ENCODE measurements at regions not wholly inside any gene's neighbourhood (a gene's known extent, or its start where the extent isn't known, plus 50 kb on each side); places are given as distances from the start of the nearest gene placed in this dataset.

DNA sequence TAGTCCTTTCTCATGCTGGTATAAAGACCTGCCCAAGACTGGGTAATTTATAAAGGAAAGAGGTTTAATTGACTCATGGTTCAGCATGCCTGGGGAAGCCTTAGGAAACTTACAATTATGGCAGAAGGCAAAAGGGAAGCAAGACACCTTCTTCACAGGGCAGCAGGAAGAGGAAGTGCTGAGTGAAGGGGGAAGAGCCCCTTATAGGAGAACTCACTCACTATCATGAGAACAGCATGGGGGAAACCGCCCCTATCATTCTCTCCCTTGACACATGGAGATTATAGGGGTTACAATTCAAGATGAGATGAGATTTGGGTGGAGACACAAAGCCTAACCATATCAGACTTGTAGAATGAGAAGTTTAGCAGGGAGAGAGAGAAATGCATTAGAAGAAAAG lies 373.3 kb upstream of the DIAPH2 start:
- no peak for FAIRE-seq

GRCh38 chrX:96314985-96315384 lies 369.7 kb upstream of the DIAPH2 start:
- FAIRE-seq = no peak

DNA sequence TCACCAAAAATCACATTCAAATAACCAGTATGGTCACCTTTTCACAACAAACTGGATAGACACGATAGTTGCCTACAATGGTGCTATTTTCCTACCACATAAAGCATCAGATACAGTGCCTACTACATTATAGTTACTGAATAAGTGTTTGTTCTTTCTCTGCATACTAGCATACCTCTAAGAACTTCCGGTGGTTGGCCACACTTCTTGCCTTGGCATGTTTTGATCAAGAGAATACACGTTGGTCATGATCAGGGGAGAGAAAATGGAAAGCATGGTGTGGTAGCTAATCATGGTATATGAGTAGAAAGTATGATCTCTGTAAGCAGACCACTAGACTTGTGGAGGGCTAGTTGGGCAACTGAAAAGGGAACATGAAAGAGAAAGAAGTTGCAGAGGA lies 322.8 kb upstream of the DIAPH2 start:
- no peak for FAIRE-seq

- FAIRE-seq = peak; percentile 15
These were observed 312.2 kb upstream of the DIAPH2 start for GRCh38 chrX:96372313-96373046.

GRCh38 chrX:96373047-96373355 lies 311.6 kb upstream of the DIAPH2 start:
- FAIRE-seq = no peak

- FAIRE-seq = no peak
These were observed 308.4 kb upstream of the DIAPH2 start for GRCh38 chrX:96376266-96376665.

DNA sequence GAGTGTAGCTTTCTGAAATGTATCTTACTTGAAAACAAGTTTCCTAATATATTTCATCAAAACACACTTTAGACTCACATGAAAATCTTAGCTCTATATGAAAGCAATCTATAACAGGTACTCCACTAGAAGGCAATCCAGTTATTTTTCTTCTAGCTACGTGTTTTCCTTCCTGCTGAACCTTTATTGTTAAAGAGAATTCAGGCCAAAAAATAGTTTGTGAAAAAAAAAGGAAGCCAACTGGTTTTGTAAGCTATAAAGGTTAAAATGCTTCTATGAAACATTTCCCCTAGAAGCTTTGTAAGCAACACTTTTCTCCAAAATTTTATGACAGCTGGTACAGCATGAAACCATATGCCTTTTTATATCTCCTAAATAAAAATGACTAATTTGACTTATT lies 304.7 kb upstream of the DIAPH2 start:
- FAIRE-seq = peak; percentile 94

GRCh38 chrX:96382018-96382417 lies 302.6 kb upstream of the DIAPH2 start:
- no peak for FAIRE-seq

DNA sequence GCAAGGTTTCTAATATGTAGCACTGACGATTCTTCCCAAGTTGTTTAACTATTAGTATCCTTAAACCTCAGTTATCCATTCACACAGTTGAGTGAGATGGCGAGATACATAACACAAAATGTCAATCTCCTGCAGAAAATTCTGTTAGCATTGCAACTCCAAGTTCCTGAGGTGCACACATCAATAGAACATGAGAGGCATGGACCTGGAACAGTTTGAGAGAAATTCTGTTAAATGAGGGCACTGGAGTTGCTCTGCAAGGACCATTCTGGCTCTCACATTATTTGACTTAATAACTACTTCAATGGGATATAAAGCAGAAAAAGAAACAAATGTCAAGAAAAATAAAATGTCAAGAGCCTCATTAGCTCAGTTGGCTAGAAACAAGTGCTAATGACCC lies 301.2 kb upstream of the DIAPH2 start:
- no peak for FAIRE-seq

DNA sequence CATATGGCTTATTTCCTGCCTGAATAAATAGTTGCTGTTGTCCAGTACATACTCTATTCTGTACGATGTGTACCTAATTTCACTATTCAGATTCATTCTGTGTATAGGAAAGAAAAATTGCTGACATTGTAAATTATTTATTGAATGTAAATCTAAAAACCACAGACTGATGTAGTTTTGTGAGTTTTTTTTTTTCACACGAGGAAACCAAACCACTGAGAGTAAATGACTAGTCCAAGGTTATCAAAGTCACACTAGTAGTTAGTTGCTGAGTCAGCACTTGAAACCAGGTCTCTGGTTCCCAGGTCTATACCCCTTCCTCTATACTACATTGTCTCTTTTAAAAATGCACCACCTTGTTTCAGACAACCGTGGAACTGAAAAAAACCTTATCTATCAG lies 298.3 kb upstream of the DIAPH2 start:
- FAIRE-seq = no peak

DNA sequence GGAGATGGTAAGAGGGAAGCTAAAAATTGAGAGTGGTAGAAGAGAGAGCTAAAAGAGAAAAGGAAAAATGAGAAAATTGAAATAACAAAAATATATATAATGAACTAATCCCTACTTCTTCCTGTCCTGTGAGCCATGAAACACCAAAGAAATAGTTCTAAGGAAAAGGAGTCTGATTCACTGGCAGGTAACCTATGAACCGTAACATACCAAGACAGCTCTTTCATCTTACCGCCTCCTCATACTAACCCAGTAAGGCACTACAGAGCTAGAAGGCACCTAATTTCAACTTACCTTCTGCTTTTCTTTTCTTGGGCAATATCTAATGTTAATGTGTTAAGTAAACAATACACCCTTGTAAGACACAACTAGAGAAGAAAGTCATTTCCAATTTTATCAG lies 297.7 kb upstream of the DIAPH2 start:
- FAIRE-seq = no peak

- no peak for FAIRE-seq
These were observed 296.8 kb upstream of the DIAPH2 start for GRCh38 chrX:96387801-96388200.

GRCh38 chrX:96389281-96390047 lies 295.2 kb upstream of the DIAPH2 start:
- FAIRE-seq = no peak

GRCh38 chrX:96394598-96394997 lies 290.0 kb upstream of the DIAPH2 start:
- no peak for FAIRE-seq

- FAIRE-seq = no peak
These were observed 281.2 kb upstream of the DIAPH2 start for GRCh38 chrX:96403446-96403845.

DNA sequence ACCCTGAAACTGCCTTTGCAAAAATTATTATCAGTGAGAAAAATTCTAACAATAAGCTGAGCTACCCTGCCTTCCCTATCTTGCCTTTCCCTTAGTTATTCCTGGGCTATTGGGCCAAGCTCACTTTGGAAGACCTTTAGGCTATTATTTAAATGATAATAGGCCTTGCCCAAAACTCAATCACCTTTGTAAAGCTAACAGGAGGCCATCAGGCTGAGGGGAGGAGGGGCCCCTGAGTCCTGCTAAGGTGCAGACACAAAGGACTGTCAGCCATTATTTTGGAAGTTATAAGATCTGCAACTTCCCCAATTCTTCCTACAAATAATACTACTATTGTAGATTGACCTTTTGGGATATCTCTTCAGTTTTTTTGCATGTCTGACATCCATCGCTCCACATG lies 278.8 kb upstream of the DIAPH2 start:
- FAIRE-seq = no peak

GRCh38 chrX:96407072-96407471 lies 277.6 kb upstream of the DIAPH2 start:
- no peak for FAIRE-seq

DNA sequence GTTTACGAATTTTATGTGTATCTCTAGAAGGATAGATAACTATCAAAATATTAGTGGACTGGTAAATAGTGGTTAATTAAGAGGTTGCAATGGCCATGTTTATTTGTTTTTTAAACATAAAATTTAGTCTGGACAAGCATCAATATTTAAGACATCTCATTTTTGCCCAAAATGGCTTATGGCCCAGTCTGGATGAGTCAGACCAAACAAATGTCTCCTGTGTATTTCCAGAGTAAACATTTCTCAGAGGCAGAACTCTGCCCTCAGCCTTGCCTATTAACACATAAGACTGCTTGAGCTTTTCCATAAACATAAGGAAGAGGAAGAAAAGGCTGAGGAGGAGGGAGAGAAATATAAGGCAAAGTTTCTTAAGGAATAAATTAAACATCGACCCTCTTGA lies 277.1 kb upstream of the DIAPH2 start:
- no peak for FAIRE-seq

DNA sequence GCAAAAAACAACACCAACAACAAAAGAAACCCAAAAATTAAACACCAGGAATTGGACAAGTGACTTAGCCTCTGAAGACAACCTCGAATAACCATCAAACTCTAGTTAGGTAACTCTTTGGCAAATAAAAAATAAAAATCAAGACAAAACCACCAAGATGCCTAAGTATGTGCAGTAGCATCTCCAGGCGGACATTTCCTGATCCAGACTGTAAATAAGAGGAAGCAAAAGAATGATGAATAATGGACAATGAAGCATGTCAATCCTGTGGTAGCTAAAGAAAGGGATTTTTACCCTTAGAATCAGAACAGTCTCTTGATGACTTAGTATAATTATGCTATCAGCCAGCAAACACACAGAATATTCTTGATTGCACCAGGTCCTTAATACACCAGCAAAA lies 276.7 kb upstream of the DIAPH2 start:
- FAIRE-seq = no peak

DNA sequence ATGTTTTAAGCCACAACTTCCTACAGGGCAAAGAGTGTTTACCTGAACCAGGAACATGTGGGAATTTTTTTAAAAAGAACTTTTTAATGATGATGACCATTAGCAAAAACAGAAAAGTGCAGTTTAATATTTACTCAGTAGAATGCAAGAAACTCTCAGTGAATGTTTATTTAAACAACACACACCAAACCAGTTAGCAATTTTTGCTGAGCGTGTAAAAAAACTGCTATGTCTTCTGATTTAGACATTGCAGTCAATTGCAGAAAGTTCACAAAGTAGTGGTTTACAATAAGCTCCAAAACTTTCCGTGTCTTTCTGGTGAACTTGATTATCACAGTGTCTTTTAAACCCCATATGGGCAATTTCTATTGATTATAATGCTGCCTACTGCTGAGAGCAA lies 273.7 kb upstream of the DIAPH2 start:
- no peak for FAIRE-seq

- no peak for FAIRE-seq
These were observed 266.9 kb upstream of the DIAPH2 start for GRCh38 chrX:96417695-96418094.

- no peak for FAIRE-seq
These were observed 260.6 kb upstream of the DIAPH2 start for GRCh38 chrX:96424007-96424406.

DNA sequence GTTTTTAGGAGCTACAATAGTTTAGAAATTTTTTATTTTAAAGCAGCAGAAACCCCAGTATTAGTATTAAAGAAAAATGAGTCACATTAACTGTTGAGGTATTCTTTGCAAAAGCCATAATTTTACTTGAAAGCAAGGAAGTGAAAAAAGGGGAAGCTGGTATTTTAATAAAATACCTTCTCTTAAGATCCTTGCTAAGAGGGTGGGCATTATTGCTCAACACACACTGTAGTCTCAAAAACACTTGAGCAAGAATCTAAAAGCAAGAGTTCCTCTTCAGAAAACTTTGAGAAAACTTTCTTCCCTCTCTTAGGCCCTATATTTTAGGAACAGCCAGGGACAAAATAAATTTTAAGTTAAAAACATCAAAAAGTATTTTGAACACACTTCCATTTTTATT lies 259.4 kb upstream of the DIAPH2 start:
- no peak for FAIRE-seq

- no peak for FAIRE-seq
These were observed 253.7 kb upstream of the DIAPH2 start for GRCh38 chrX:96430756-96431455.
